ENCODE measurements at regions not wholly inside any gene's neighbourhood (a gene's known extent, or its start where the extent isn't known, plus 50 kb on each side); places are given as distances from the start of the nearest gene placed in this dataset.

DNA sequence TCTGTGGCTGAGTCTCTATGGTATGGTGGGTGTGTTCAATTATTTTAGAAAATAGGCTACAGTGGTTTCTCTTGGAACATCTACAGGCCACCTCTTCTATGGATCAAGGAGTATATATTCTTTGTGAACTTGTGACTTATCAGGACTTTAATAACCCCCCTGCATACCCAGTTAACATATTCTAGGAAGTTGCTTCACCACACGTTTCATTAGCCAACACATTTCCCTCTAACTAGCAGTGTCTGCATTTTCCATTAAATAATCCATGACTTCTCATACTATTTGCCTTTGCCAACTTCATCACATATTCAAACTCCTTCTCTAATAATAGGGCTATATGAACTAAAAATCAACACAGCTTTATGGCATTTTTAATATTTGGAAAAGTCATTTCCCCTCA is 187.6 kb upstream of the ARL4C start:
- TF ChIP-seq POLR2AphosphoS5 (IDR thresholded peaks at IDR 0.05; ENCODE audit: borderline replicate concordance, low read depth, low read length) (no peak), EZH2 (IDR thresholded peaks at IDR 0.05) (no peak), FOXP2 (optimal IDR thresholded peaks at IDR 0.05; ENCODE audit: control extremely low read depth, extremely low read length, insufficient read depth) (no peak)
